ENCODE measurements at regions not wholly inside any gene's neighbourhood (a gene's known extent, or its start where the extent isn't known, plus 50 kb on each side); places are given as distances from the start of the nearest gene placed in this dataset.

DNA sequence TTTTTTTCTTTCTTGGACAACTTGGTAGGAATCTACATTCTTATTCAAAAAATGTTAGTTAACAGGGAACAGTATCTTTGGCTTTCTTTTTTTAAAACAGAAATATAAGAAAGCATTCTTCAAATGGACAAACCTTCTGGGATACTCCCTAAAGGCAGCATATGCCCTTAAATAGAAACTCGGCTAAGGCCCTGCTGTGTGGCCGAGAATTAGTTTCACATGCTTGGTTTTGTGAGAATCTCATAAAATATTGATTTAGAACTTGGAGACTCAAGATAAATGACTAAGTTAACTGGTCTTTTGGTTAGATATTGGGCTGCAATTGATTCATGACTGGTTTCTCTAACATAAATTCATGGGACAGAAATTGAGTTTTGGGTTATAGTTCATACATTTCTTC lies 359.9 kb upstream of the XYLT1 start:
- no peak for DNase-seq (ENCODE audit: insufficient read length, low spot score)

DNA sequence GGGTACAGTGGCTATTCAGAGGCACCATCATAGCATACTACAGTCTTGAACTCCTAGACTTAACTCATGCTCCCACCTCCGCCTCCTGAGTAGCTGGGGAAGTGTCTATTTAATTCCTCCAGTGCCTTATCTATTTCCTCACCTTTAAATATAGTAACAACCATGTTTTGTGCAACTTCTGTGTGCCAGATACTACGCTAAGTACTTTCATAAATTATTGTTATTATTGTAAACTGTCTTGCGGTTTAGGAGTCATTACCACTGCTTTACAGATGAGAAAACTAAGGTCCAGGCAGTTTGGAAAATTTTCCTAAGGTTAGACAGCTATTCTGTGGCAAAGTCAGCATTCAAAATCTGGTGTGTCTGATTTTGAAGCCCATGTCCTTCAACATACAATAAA lies 359.1 kb upstream of the XYLT1 start:
- TF ChIP-seq POLR2A (IDR thresholded peaks at IDR 0.05; ENCODE audit: low read depth, low read length) = no peak
- DNase-seq (ENCODE audit: insufficient read length, low spot score) (no peak), FAIRE-seq (no peak)

More for the DNA sequence above, 359.9 kb upstream of the XYLT1 start:
- FAIRE-seq = no peak
- no peak for TF ChIP-seq POLR2A (IDR thresholded peaks at IDR 0.05; ENCODE audit: low read depth, low read length)

DNA sequence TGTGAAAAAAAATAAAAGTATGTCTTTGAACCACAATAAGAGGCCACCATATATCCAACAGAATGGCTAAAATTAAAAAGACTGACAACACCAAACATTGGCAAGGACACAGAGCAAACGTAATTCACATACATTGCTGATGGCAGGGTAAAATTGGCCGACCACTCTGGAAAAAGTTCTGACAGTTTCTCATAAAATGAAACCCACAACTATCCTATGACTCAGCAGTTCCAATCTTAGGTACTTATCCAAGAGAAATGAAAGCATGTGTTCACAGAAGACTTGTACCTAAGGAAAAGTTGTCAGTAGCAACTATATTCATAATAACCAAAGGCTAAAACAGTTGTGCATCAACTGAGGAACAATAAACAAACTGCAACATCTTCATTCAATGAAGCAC lies 357.3 kb upstream of the XYLT1 start:
- DNase-seq (ENCODE audit: insufficient read length, low spot score) (no peak), FAIRE-seq (no peak)
- TF ChIP-seq POLR2A (IDR thresholded peaks at IDR 0.05; ENCODE audit: low read depth, low read length) = no peak

DNA sequence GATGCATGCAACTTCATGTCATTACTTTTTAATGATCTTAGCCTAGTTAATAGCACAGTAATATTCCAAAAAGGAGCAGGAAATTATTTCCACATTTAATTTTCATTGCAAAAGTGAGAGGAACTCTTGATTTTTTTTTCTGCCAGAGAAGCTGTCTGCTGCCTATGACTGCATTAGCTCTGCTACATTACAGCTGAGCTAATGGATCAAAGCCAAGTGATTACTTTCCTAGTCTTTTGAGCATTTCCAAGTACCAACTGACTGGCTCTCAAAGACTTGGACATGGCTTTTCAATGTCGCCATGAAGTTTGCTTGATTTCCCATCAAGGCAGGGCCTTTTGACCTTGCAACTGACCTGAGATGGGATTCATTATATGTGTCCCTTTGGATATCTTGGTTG lies 356.6 kb upstream of the XYLT1 start:
- DNase-seq (ENCODE audit: insufficient read length, low spot score) = no peak
- FAIRE-seq = no peak
- no peak for TF ChIP-seq POLR2A (IDR thresholded peaks at IDR 0.05; ENCODE audit: low read depth, low read length)

DNA sequence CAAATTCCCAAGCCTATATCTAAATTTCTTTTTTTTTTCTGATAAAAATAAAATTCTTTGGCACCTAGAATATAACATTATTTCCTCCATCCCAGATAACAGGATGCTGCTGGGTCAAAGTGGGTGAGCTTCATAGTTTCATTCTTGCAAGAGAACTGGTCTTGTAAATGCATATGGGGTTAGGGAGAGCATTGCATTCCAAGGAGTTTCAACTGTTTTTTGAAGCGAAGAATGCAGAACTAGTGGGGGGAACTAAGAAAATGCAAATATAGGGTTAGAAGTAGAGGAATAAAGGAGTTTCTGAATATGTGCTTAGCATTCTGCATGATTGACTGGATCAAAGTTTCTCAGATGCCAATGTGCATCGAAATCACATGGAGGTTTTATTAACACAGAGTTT lies 347.2 kb upstream of the XYLT1 start:
- no peak for DNase-seq (ENCODE audit: insufficient read length, low spot score)
- no peak for TF ChIP-seq POLR2A (IDR thresholded peaks at IDR 0.05; ENCODE audit: low read depth, low read length)
- no peak for FAIRE-seq

DNA sequence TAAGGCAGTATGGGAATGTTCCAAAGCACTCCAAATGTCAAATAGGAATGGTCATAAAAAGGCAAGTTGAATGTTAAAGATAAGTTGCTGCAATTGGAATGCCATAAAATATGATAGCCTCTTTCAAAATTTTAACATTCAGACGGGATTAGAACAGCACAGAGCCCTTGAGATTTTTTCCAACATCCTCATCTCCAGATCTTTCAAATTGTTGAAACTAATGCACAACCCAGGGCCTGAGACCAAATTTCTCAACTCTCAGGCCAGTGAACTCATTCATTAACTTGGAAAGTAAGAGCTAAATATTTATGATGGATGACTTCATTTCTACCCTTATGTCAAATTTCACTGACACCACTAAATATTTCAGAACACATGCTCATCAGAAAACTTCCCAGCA lies 346.5 kb upstream of the XYLT1 start:
- no peak for TF ChIP-seq POLR2A (IDR thresholded peaks at IDR 0.05; ENCODE audit: low read depth, low read length)
- FAIRE-seq = no peak

DNA sequence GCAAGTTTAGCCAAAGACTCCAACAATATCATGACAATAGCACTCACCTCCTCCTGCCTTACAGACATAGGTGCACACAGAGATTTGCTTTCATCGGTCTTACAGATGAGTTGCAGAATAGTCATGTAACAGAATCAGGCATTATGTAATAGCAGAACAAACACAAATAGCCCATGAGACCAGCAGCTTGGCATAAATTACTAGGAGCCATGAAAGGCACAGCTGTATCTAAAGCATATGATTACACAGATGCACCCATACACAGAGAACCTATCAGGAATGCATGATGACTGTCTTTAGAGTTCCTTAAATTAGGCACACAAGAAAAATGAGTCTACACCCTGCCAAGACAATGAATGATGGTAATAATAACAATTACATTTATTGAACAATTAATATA lies 342.0 kb upstream of the XYLT1 start:
- no peak for TF ChIP-seq POLR2A (IDR thresholded peaks at IDR 0.05; ENCODE audit: low read depth, low read length)
- DNase-seq (ENCODE audit: insufficient read length, low spot score) (no peak), FAIRE-seq (no peak)

More for the DNA sequence above, 346.5 kb upstream of the XYLT1 start:
- no peak for DNase-seq (ENCODE audit: insufficient read length, low spot score)

DNA sequence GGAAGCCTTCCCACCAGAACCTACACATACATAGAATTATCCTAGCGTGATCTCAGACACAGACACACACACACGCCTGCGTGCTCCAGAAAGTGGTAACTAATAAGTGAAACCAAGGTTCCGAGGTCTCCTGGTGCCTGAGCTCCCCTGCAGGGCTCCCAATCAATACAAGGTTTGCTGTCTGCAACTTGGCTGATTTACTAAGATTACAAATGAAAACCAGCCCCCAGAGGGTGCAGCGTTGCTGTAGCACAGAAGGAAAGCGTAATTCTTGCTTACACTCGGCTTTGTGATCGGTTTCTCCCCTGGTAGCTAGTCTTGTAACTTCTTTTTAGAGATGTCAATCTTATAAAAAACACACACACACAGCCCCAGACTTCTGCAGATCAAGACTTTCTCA lies 334.1 kb upstream of the XYLT1 start:
- TF ChIP-seq POLR2A (IDR thresholded peaks at IDR 0.05; ENCODE audit: low read depth, low read length) = no peak

DNA sequence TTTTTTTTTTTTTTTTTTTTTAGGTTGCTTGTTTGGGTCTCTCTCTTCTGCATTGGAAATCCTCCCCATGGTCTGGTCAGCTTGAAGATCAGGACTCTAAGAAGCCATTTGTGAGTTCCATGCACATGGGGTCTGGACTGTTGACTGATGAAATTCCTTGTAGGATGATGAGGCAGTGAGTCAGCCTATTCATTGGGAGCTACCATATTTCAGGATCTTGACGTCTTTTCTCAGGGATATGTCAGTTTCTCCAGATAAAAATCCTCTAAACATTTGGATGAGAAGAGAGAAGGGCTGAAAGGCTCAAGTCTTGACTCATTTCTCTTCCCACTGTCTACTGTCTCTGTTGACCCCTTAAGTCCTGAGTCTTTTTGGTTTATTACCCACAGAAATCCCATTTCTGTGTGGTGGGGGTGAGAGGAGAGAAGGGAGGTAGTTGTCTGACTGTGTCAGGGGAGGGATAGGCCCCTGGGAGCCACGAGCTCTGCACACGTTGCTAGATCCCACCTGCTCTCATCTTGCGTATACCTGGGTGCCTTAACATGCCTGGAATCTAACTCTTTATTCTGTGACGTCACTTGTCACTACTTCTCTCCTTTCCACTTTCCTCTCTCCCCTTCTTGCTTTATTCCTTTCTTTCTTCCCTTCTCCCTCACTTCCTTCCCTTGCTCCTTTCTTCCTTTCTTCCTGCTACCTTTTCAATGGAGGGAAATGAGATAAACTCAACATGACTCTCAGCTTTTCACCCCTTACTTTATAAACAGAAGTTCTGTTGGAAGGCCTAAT lies 333.1 kb upstream of the XYLT1 start:
- no peak for TF ChIP-seq POLR2A (IDR thresholded peaks at IDR 0.05; ENCODE audit: low read depth, low read length)
- no peak for DNase-seq (ENCODE audit: insufficient read length, low spot score)
- FAIRE-seq = no peak

More for the DNA sequence above, 334.1 kb upstream of the XYLT1 start:
- no peak for DNase-seq (ENCODE audit: insufficient read length, low spot score)
- no peak for FAIRE-seq

DNA sequence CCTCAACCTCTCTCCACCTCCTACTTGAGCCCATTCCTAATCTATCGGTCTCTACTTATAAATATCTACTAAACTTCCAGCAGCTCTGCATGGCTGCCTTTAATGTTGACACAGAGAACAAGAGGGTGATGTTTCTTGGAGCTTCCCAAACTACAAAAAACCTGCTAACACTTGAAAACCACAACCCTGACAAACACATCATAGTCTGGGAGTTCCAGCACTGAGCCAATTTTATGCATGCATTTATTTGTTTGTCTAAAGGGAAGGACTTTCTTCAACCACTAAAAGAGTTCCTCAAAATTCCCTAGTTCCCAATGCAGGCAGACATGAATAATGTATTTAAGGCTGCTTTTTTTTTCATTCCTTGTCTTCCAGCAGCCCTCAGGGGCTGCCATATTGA lies 331.8 kb upstream of the XYLT1 start:
- FAIRE-seq (no peak), DNase-seq (ENCODE audit: insufficient read length, low spot score) (no peak)
- no peak for TF ChIP-seq POLR2A (IDR thresholded peaks at IDR 0.05; ENCODE audit: low read depth, low read length)

DNA sequence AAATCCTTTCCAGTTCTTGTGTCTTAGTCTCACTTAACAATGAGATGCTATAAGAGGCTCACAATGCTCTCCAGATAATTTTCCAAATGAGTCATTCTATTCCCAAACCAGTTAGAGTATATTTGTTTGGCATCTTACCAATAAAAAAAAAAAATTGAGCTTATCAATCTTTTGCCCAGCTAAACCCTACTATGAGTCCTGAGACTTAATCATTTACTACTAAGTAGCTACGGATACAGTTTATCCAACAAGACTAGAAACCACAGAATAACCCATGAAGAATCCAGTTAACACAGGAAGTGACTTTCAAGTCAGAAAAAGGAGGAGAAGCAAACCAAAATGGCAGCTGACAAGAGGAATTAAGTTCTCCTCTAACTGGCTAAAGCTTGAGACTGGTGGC lies 330.3 kb upstream of the XYLT1 start:
- FAIRE-seq = no peak
- TF ChIP-seq POLR2A (IDR thresholded peaks at IDR 0.05; ENCODE audit: low read depth, low read length) = no peak
- DNase-seq (ENCODE audit: insufficient read length, low spot score) = no peak

DNA sequence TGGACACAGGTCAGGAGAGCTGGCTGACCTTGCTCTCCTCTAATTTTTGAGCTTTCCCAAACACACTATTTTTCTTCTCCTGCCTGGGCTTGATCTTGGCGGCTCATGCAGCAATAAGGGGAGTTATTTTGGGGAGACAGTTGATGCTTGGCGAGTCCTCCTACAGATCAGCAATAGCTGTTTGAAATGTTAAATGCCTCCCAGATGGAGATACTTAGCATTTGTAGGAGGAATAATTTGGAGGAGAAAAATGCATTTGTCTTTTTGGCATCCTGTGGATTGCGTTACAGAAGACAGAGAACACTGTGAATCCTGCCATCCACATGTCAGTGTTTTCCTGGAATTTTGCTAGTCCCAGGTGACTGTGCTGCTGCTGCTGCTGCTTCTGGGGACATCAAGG lies 328.0 kb upstream of the XYLT1 start:
- no peak for DNase-seq (ENCODE audit: insufficient read length, low spot score)
- no peak for FAIRE-seq
- no peak for TF ChIP-seq POLR2A (IDR thresholded peaks at IDR 0.05; ENCODE audit: low read depth, low read length)

DNA sequence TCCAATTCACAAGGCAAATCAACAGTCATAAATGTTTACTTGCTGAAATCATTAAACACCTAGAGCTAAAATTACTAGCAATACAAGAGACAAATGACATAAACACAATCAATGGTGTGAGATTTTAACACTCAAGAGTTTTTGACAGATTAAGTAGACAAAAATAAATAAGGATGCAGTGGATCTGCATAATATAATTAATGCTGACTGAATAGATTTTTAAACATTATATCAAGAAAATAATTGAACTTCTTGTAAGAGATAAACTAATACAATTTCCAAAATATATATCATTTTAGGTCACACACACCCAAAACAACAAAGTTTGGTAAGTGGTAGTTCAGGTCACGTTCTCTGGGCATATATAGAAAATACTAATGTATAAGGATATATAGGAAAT lies 322.6 kb upstream of the XYLT1 start:
- FAIRE-seq (no peak), DNase-seq (ENCODE audit: insufficient read length, low spot score) (no peak)
- no peak for TF ChIP-seq POLR2A (IDR thresholded peaks at IDR 0.05; ENCODE audit: low read depth, low read length)

DNA sequence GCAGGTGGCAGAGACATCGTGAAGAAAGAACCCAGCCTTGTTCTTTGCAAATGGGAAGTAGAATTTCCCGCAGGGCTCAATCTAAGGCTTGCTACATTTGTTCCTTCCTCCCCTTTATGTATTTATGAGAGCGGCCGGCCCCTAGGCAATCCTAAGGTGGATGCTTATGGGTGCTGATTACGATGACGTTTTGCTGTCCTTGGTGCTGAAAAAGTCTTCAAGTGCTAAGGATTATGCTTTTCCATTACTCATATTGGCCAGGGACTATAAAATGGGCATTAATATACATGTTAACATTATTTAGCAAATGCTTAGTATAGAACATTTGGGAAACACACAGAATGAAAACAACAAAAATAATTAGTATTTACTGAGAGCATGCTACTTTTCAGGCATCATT lies 313.3 kb upstream of the XYLT1 start:
- no peak for TF ChIP-seq POLR2A (IDR thresholded peaks at IDR 0.05; ENCODE audit: low read depth, low read length)
- no peak for FAIRE-seq
- DNase-seq (ENCODE audit: insufficient read length, low spot score) = no peak

DNA sequence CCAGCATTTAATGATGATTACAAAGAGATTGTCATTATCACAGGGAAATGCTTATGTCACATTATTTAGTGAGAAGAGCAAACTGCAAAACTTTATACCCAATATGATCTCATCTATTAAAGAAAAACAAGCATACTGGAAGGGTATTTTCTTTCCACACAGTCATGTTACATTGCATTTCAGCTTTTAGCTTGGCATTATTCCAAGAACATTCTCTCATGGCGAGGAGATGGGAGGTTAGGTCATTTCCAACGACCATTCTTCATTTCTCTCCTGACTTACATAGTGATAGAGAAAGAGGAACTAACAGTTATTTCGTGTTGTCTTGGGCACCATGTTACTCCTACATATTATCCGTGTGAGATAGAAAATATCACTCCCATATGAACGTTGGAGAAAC lies 309.4 kb upstream of the XYLT1 start:
- TF ChIP-seq POLR2A (IDR thresholded peaks at IDR 0.05; ENCODE audit: low read depth, low read length) = no peak
- no peak for DNase-seq (ENCODE audit: insufficient read length, low spot score)
- FAIRE-seq = no peak

Data from H54 (cell line).